Nephron progenitor cell (in vitro differentiated cells): ENCODE measurements at regions not wholly inside any gene's neighbourhood (a gene's known extent, or its start where the extent isn't known, plus 50 kb on each side); places are given as distances from the start of the nearest gene placed in this dataset.
A peak's percentile ranks its signal among the peaks of the same experiment; 100 is the strongest.

Source experiments
- DNase-seq: peaks from one replicate; pipeline ENCODE4 v3.0.0; 2021
- H3K27ac Mint-ChIP-seq: 2 replicates; pipeline ENCODE4 v1.8.0; 2021; ENCODE audit warnings: mild to moderate bottlenecking, moderate library complexity, mixed read lengths
- H3K27me3 Mint-ChIP-seq: 2 replicates; pipeline ENCODE4 v1.8.0; 2021; ENCODE audit warnings: mild to moderate bottlenecking, low read depth, mixed read lengths; ENCODE audit not compliant: poor library complexity
- H3K36me3 Mint-ChIP-seq: 2 replicates; pipeline ENCODE4 v1.8.0; 2021; ENCODE audit warnings: low read depth, mixed read lengths
- H3K4me1 Mint-ChIP-seq: 2 replicates; pipeline ENCODE4 v1.8.0; 2021; ENCODE audit warnings: mixed read lengths
- H3K4me3 Mint-ChIP-seq: 2 replicates; pipeline ENCODE4 v1.8.0; 2021; ENCODE audit warnings: mild to moderate bottlenecking, moderate library complexity, mixed read lengths
- H3K9me3 Mint-ChIP-seq: 2 replicates; pipeline ENCODE4 v1.8.0; 2021; ENCODE audit warnings: mild to moderate bottlenecking, moderate library complexity, mixed read lengths
- TF ChIP-seq, protein P1 (sequence below): fragments of 200-600 bp; sonication (generic); IDR thresholded peaks from 2 replicates; pipeline ENCODE4 v1.5.0; 2021; ENCODE audit warnings: antibody characterized with exemption

DNA sequence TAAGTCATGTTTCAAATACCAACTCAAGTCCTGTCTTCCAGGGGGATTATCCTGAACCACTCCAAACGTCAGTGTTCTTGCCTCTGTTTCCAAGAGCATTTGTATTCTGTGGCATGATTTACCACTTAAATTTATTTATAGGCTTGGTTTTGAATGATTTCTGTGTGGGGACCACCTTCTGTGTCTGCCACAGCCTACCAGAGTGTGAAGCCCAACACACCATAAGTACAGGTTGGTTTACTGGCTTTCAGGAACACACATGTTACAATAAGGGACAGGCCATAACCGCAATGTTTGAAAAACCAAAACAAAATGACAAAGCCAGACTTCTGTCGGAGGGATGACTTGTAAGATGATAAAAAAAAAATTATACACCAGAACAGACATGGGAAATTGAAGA, 56.5 kb upstream of the MAP3K7 start:
- peaks cover 14% of the 10 kb centered on the region for H3K4me1 Mint-ChIP-seq
- H3K27me3 Mint-ChIP-seq: peaks cover 4% of the 10 kb centered on the region
- H3K9me3 Mint-ChIP-seq: peaks cover 13% of the 10 kb centered on the region
- DNase-seq: no peak
- H3K4me3 Mint-ChIP-seq: no peak overlapping the region
- peaks cover 6% of the 10 kb centered on the region for H3K36me3 Mint-ChIP-seq
- H3K27ac Mint-ChIP-seq: peak overlapping the region; percentile 30
- TF ChIP-seq, protein P1, sequence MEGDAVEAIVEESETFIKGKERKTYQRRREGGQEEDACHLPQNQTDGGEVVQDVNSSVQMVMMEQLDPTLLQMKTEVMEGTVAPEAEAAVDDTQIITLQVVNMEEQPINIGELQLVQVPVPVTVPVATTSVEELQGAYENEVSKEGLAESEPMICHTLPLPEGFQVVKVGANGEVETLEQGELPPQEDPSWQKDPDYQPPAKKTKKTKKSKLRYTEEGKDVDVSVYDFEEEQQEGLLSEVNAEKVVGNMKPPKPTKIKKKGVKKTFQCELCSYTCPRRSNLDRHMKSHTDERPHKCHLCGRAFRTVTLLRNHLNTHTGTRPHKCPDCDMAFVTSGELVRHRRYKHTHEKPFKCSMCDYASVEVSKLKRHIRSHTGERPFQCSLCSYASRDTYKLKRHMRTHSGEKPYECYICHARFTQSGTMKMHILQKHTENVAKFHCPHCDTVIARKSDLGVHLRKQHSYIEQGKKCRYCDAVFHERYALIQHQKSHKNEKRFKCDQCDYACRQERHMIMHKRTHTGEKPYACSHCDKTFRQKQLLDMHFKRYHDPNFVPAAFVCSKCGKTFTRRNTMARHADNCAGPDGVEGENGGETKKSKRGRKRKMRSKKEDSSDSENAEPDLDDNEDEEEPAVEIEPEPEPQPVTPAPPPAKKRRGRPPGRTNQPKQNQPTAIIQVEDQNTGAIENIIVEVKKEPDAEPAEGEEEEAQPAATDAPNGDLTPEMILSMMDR: no peak

DNA sequence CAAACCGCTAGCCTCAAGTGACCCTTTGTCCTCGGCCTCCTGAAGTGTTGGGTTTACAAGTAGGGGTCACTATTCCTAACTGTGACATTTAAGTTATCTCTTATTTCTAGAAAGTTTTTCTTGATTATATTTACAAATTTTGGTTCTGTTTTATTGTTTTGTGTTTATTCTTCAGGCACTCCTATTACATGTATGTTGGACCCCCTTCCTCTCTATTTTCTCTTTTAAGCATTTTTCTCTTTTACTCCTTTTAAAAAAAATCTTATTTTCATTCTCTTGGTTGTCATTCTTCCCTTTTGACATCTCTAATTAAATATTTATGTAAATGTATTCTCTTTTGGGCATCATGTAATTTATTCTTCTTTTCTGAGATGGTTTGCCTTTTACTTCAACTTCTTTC, 50.4 kb upstream of the MAP3K7 start:
- no peak for DNase-seq
- TF ChIP-seq, protein P1: no peak
- Mint-ChIP-seq H3K4me1 (no peaks in the 10 kb centered on the region), H3K9me3 (peaks cover 33% of the 10 kb centered on the region), H3K27me3 (peaks cover 4% of the 10 kb centered on the region), H3K27ac (no peak overlapping the region), H3K4me3 (no peak overlapping the region), H3K36me3 (peaks cover 13% of the 10 kb centered on the region)
